Mucosa of rectum (tissue), 2 donors: ENCODE measurements at regions not wholly inside any gene's neighbourhood (a gene's known extent, or its start where the extent isn't known, plus 50 kb on each side); places are given as distances from the start of the nearest gene placed in this dataset.
"Not testable (repeated sequence)": the region's sequence is repeated elsewhere in the genome, so short reads cannot be mapped to it uniquely, and the experiment has no call there.

Source experiments
- H3K27ac ChIP-seq, 2 donors: one replicate each; pipeline ENCODE4 v1.7.0; 2013; ENCODE audit warnings: inconsistent platforms in 2 of 2, low read depth in 2 of 2, low read length in 2 of 2
- H3K27me3 ChIP-seq, 2 donors: one replicate each; pipeline ENCODE4 v1.7.0; 2013; ENCODE audit warnings: low read length in 2 of 2; ENCODE audit not compliant: control insufficient read depth in 2 of 2, insufficient read depth in 2 of 2
- H3K36me3 ChIP-seq, 2 donors: one replicate each; pipeline ENCODE4 v1.7.0; 2013; ENCODE audit warnings: low read length in 2 of 2; ENCODE audit not compliant: control insufficient read depth in 2 of 2, insufficient read depth in 2 of 2
- H3K4me1 ChIP-seq, 2 donors: one replicate each; pipeline ENCODE4 v1.7.0; 2013; ENCODE audit warnings: low read length in 2 of 2, mild to moderate bottlenecking in 1 of 2; ENCODE audit not compliant: control insufficient read depth in 2 of 2, insufficient read depth in 2 of 2
- H3K4me3 ChIP-seq, 2 donors: one replicate each; pipeline ENCODE4 v1.7.0; 2013; ENCODE audit warnings: low read length in 2 of 2
- H3K9ac ChIP-seq, 2 donors: one replicate each; pipeline ENCODE4 v1.7.0; 2013; ENCODE audit warnings: low read length in 2 of 2, low read depth in 1 of 2, mild to moderate bottlenecking in 1 of 2
- H3K9me3 ChIP-seq, 2 donors: one replicate each; pipeline ENCODE4 v1.7.0; 2013; ENCODE audit warnings: low read length in 2 of 2; ENCODE audit not compliant: control insufficient read depth in 2 of 2
- donor health status: healthy.
- donor health status: Normal muscosa, but diverticular disease.

- peaks cover 0 to 4% of the 10 kb centered on the region in 2 donors for H3K9me3 ChIP-seq
- H3K4me3 ChIP-seq, result no peak overlapping the region
- H3K36me3 ChIP-seq, result no peaks in the 10 kb centered on the region
- H3K9ac ChIP-seq, result no peak overlapping the region
- no peaks in the 10 kb centered on the region for H3K27me3 ChIP-seq
- no peaks in the 10 kb centered on the region for H3K4me1 ChIP-seq
- no peak overlapping the region for H3K27ac ChIP-seq
Observed at GRCh38 chr4:92234393-92235176, 69.2 kb upstream of the GRID2 start.

- peaks cover 0 to 5% of the 10 kb centered on the region in 2 donors for H3K9me3 ChIP-seq
- H3K9ac ChIP-seq, result no peak overlapping the region
- no peaks in the 10 kb centered on the region for H3K4me1 ChIP-seq
- H3K27ac ChIP-seq, result no peak overlapping the region
- no peaks in the 10 kb centered on the region for H3K36me3 ChIP-seq
- no peak overlapping the region for H3K4me3 ChIP-seq
- H3K27me3 ChIP-seq, result no peaks in the 10 kb centered on the region
Observed at GRCh38 chr4:92235731-92236130, 68.0 kb upstream of the GRID2 start.

GRCh38 chr4:92236877-92237276 lies 66.9 kb upstream of the GRID2 start:
- Histone ChIP-seq H3K9me3 (peaks cover 0 to 5% of the 10 kb centered on the region in 2 donors), H3K36me3 (no peaks in the 10 kb centered on the region), H3K27me3 (no peaks in the 10 kb centered on the region), H3K4me3 (no peak overlapping the region), H3K27ac (no peak overlapping the region), H3K9ac (no peak overlapping the region), H3K4me1 (no peaks in the 10 kb centered on the region)

- no peaks in the 10 kb centered on the region for H3K36me3 ChIP-seq
- H3K27ac ChIP-seq, result no peak overlapping the region
- no peaks in the 10 kb centered on the region for H3K4me1 ChIP-seq
- no peak overlapping the region for H3K9ac ChIP-seq
- H3K4me3 ChIP-seq, result no peak overlapping the region
- H3K27me3 ChIP-seq, result no peaks in the 10 kb centered on the region
- H3K9me3 ChIP-seq, result peaks cover 0 to 5% of the 10 kb centered on the region in 2 donors
Observed at GRCh38 chr4:92237559-92237958, 66.2 kb upstream of the GRID2 start.

- no peak overlapping the region for H3K9ac ChIP-seq
- no peaks in the 10 kb centered on the region for H3K4me1 ChIP-seq
- no peaks in the 10 kb centered on the region for H3K36me3 ChIP-seq
- H3K27ac ChIP-seq, result no peak overlapping the region
- peaks cover 0 to 5% of the 10 kb centered on the region in 2 donors for H3K9me3 ChIP-seq
- H3K4me3 ChIP-seq, result no peak overlapping the region
- H3K27me3 ChIP-seq, result no peaks in the 10 kb centered on the region
Observed at GRCh38 chr4:92241094-92241493, 62.7 kb upstream of the GRID2 start.

- H3K4me1 ChIP-seq, result no peaks in the 10 kb centered on the region
- H3K27ac ChIP-seq, result no peak overlapping the region
- H3K9ac ChIP-seq, result no peak overlapping the region
- H3K27me3 ChIP-seq, result no peaks in the 10 kb centered on the region
- no peak overlapping the region for H3K4me3 ChIP-seq
- no peaks in the 10 kb centered on the region for H3K36me3 ChIP-seq
- no peaks in the 10 kb centered on the region for H3K9me3 ChIP-seq
Observed at GRCh38 chr4:92246384-92246783, 57.4 kb upstream of the GRID2 start.

GRCh38 chr4:92249541-92249940 lies 54.2 kb upstream of the GRID2 start:
- Histone ChIP-seq H3K27me3 (no peaks in the 10 kb centered on the region), H3K4me1 (no peaks in the 10 kb centered on the region), H3K4me3 (no peak overlapping the region), H3K9me3 (no peaks in the 10 kb centered on the region), H3K36me3 (no peaks in the 10 kb centered on the region), H3K27ac (no peak overlapping the region), H3K9ac (no peak overlapping the region)

- no peak overlapping the region for H3K27ac ChIP-seq
- H3K36me3 ChIP-seq, result no peaks in the 10 kb centered on the region
- H3K4me1 ChIP-seq, result no peaks in the 10 kb centered on the region
- H3K4me3 ChIP-seq, result no peak overlapping the region
- no peak overlapping the region for H3K9ac ChIP-seq
- no peaks in the 10 kb centered on the region for H3K27me3 ChIP-seq
- H3K9me3 ChIP-seq, result no peaks in the 10 kb centered on the region
Observed at GRCh38 chr4:92251711-92252110, 52.1 kb upstream of the GRID2 start.

- H3K27ac ChIP-seq, H3K4me3 ChIP-seq, H3K9me3 ChIP-seq, H3K9ac ChIP-seq, H3K4me1 ChIP-seq, H3K36me3 ChIP-seq, H3K27me3 ChIP-seq: not testable (repeated sequence)
Observed at GRCh38 chr4:92252358-92252757, 51.4 kb upstream of the GRID2 start.

- Histone ChIP-seq H3K4me3 (no peak overlapping the region), H3K27me3 (no peaks in the 10 kb centered on the region), H3K27ac (no peak overlapping the region), H3K4me1 (no peaks in the 10 kb centered on the region), H3K36me3 (no peaks in the 10 kb centered on the region), H3K9ac (no peak overlapping the region), H3K9me3 (no peaks in the 10 kb centered on the region)
Observed at GRCh38 chr4:92252846-92253245, 50.9 kb upstream of the GRID2 start.
